Left lung (tissue), 4 donors: ENCODE measurements at regions not wholly inside any gene's neighbourhood (a gene's known extent, or its start where the extent isn't known, plus 50 kb on each side); places are given as distances from the start of the nearest gene placed in this dataset.

Experiments
- ATAC-seq: fragments of 200-7000 bp; cut with Tn5 transposase; one replicate; pipeline ENCODE4 v1.9.1; 2020; ENCODE audit warnings: moderate library complexity
- DNase-seq, 4 donors: peaks; one replicate each; pipeline ENCODE4 v3.0.0-alpha.2; 2013 to 2020
- H3K27ac ChIP-seq, 2 donors: fragments of 200-600 bp; sonication (generic) in 1 of 2; one replicate each; pipeline versions ENCODE4 v1.5.0 to v1.8.0; 2020 to 2021
- H3K27me3 ChIP-seq, 2 donors: fragments of 200-600 bp; sonication (generic) in 1 of 2; one replicate each; pipeline versions ENCODE4 v1.5.0 to v1.8.0; 2020 to 2021
- H3K36me3 ChIP-seq, 2 donors: fragments of 200-600 bp; sonication (generic) in 1 of 2; one replicate each; pipeline versions ENCODE4 v1.5.0 to v1.8.0; 2020 to 2021
- H3K4me1 ChIP-seq, 2 donors: fragments of 200-600 bp; one replicate each; pipeline ENCODE4 v1.8.0; 2021
- H3K4me3 ChIP-seq, 2 donors: fragments of 200-600 bp; sonication (generic) in 1 of 2; one replicate each; pipeline versions ENCODE4 v1.5.0 to v1.8.0; 2020 to 2021; ENCODE audit warnings: mild to moderate bottlenecking in 1 of 2
- H3K9me3 ChIP-seq, 2 donors: fragments of 200-600 bp; sonication (generic) in 1 of 2; one replicate each; pipeline versions ENCODE4 v1.5.0 to v1.8.0; 2020 to 2021
- CTCF ChIP-seq, 2 donors: fragments of 200-600 bp; sonication (generic) in 1 of 2; IDR thresholded peaks; one replicate each; pipeline versions ENCODE4 v1.5.0 to v1.8.0; 2021; ENCODE audit warnings: antibody characterized with exemption in 2 of 2
- intact Hi-C, 2 donors: fragments of 100-400 bp; cut with DNase I; formaldehyde crosslinking; loops; one replicate each; pipeline versions ENCODE4 v1.11.2 to v1.14.2; 2022
- donor health status: DM: no; HTN: yes; CAD: no.
- donor health status: DM: no; HTN: no; CAD: no.

- intact Hi-C loops: no loop called here
- no peak for DNase-seq
- H3K27me3 ChIP-seq: no peaks in the 10 kb centered on the region
These were observed 73.3 kb upstream of the NBEA start for GRCh38 chr13:34868733-34869132.

GRCh38 chr13:34869696-34870095, 72.4 kb upstream of the NBEA start:
- Histone ChIP-seq H3K9me3 (no peaks in the 10 kb centered on the region), H3K4me1 (no peaks in the 10 kb centered on the region), H3K4me3 (no peak overlapping the region), H3K27me3 (no peaks in the 10 kb centered on the region), H3K36me3 (no peaks in the 10 kb centered on the region), H3K27ac (no peak overlapping the region)
- intact Hi-C loops: no loop called here
- TF ChIP-seq CTCF (IDR thresholded peaks at IDR 0.05): no peak
- no peak for ATAC-seq
- DNase-seq: no peak

More at GRCh38 chr13:34868733-34869132, 73.3 kb upstream of the NBEA start:
- ATAC-seq: no peak
- Histone ChIP-seq H3K36me3 (no peaks in the 10 kb centered on the region), H3K4me1 (no peaks in the 10 kb centered on the region), H3K9me3 (no peaks in the 10 kb centered on the region), H3K27ac (no peak overlapping the region), H3K4me3 (no peak overlapping the region)
- no peak for TF ChIP-seq CTCF (IDR thresholded peaks at IDR 0.05)

GRCh38 chr13:34878329-34878728, 63.7 kb upstream of the NBEA start:
- Histone ChIP-seq H3K9me3 (no peaks in the 10 kb centered on the region), H3K36me3 (no peaks in the 10 kb centered on the region), H3K27me3 (no peaks in the 10 kb centered on the region), H3K4me1 (no peaks in the 10 kb centered on the region), H3K27ac (no peak overlapping the region), H3K4me3 (no peak overlapping the region)
- intact Hi-C loops: no loop called here
- DNase-seq (no peak), ATAC-seq (no peak)
- TF ChIP-seq CTCF (IDR thresholded peaks at IDR 0.05): no peak

- ATAC-seq (no peak), DNase-seq (no peak)
- Histone ChIP-seq H3K27me3 (no peaks in the 10 kb centered on the region), H3K4me1 (no peaks in the 10 kb centered on the region), H3K27ac (no peak overlapping the region), H3K9me3 (no peaks in the 10 kb centered on the region), H3K4me3 (no peak overlapping the region), H3K36me3 (no peaks in the 10 kb centered on the region)
- no peak for TF ChIP-seq CTCF (IDR thresholded peaks at IDR 0.05)
- intact Hi-C loops: no loop called here
These were observed 62.2 kb upstream of the NBEA start for GRCh38 chr13:34879851-34880250.

GRCh38 chr13:34881494-34881893, 60.6 kb upstream of the NBEA start:
- H3K36me3 ChIP-seq: no peaks in the 10 kb centered on the region
- no peak overlapping the region for H3K4me3 ChIP-seq

More at GRCh38 chr13:34881494-34881893, 60.6 kb upstream of the NBEA start:
- no peaks in the 10 kb centered on the region for H3K9me3 ChIP-seq
- H3K27me3 ChIP-seq: no peaks in the 10 kb centered on the region
- ATAC-seq (no peak), DNase-seq (no peak)
- H3K27ac ChIP-seq: no peak overlapping the region
- no peaks in the 10 kb centered on the region for H3K4me1 ChIP-seq
- intact Hi-C loops: no loop called here
- TF ChIP-seq CTCF (IDR thresholded peaks at IDR 0.05): no peak
